HG03520 (cell line): ENCODE measurements at regions not wholly inside any gene's neighbourhood (a gene's known extent, or its start where the extent isn't known, plus 50 kb on each side); places are given as distances from the start of the nearest gene placed in this dataset.
"Not testable (repeated sequence)": the region's sequence is repeated elsewhere in the genome, so short reads cannot be mapped to it uniquely, and the experiment has no call there.

Experiments
- ATAC-seq: cut with Tn5 transposase; IDR thresholded peaks from one replicate; pipeline ENCODE4 v1.9.1; 2021; ENCODE audit warnings: mild to moderate bottlenecking, moderate library complexity; ENCODE audit not compliant: unreplicated experiment

GRCh38 chr2:138267161-138267901 lies 234.2 kb upstream of the SPOPL start:
- peak; percentile 78 for ATAC-seq

- peak; percentile 31 for ATAC-seq
Observed at GRCh38 chr2:138267902-138268254, 233.7 kb upstream of the SPOPL start.

GRCh38 chr2:138269765-138270164 lies 231.8 kb upstream of the SPOPL start:
- no peak for ATAC-seq

GRCh38 chr2:138271467-138271866 lies 230.1 kb upstream of the SPOPL start:
- no peak for ATAC-seq

GRCh38 chr2:138272524-138273195 lies 228.9 kb upstream of the SPOPL start:
- no peak for ATAC-seq

- ATAC-seq = not testable (repeated sequence)
Observed at GRCh38 chr2:138273280-138273679, 228.3 kb upstream of the SPOPL start.

- ATAC-seq = no peak
Observed at GRCh38 chr2:138274421-138275291, 226.9 kb upstream of the SPOPL start.

- no peak for ATAC-seq
Observed at GRCh38 chr2:138275292-138275690, 226.3 kb upstream of the SPOPL start.

GRCh38 chr2:138275881-138276280 lies 225.7 kb upstream of the SPOPL start:
- ATAC-seq = no peak

- ATAC-seq = no peak
Observed at GRCh38 chr2:138276339-138276738, 225.2 kb upstream of the SPOPL start.

- ATAC-seq = no peak
Observed at GRCh38 chr2:138277062-138277461, 224.5 kb upstream of the SPOPL start.

GRCh38 chr2:138279871-138280270 lies 221.7 kb upstream of the SPOPL start:
- no peak for ATAC-seq

GRCh38 chr2:138280999-138281695 lies 220.4 kb upstream of the SPOPL start:
- no peak for ATAC-seq

- ATAC-seq = no peak
Observed at GRCh38 chr2:138282014-138282672, 219.4 kb upstream of the SPOPL start.

- no peak for ATAC-seq
Observed at GRCh38 chr2:138291805-138292204, 209.8 kb upstream of the SPOPL start.

- no peak for ATAC-seq
Observed at GRCh38 chr2:138293045-138293444, 208.5 kb upstream of the SPOPL start.

- ATAC-seq = no peak
Observed at GRCh38 chr2:138293549-138293948, 208.0 kb upstream of the SPOPL start.

GRCh38 chr2:138294451-138294850 lies 207.1 kb upstream of the SPOPL start:
- ATAC-seq = no peak

GRCh38 chr2:138296365-138296764 lies 205.2 kb upstream of the SPOPL start:
- ATAC-seq = no peak

- no peak for ATAC-seq
Observed at GRCh38 chr2:138298120-138298814, 203.3 kb upstream of the SPOPL start.
